ENCODE measurements at regions not wholly inside any gene's neighbourhood (a gene's known extent, or its start where the extent isn't known, plus 50 kb on each side); places are given as distances from the start of the nearest gene placed in this dataset.

DNA sequence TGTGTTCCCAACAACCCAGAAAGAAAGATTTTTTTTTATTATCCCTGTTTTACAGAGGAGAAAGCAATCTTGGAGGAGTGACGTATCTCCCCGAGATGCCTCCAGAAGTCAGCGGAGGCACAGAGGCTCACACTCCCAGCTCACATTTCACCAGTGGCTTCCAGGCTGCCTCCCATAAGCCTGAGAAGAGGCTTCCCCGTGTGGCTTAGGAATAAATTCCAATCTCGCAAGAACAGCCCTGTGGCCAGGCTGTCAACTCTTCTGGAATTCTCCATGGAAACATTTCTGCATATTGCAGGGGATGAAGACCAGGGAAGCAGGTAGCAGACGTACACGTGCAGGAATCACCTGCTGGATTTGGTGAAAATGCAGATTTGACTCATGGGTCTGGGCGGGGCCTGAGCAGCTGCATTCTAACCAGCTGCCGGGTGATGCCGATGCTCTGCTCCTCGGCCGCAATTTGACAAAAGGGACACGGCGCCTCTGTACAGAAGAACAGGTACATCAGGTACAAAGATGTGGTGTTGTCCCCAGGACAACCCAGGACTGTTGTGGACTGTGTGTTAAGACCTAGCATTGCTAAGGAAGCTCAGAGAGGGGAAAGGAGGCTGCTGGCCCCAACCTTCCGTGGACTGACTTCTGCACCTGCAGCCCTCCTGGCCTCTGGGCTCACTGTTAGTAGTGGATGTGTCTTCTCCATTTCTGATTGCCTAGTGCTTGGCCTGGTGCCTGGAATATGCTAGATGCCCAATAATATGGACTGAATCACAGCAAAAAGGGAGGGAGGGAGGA, 114.2 kb upstream of the ID2 start:
- no peak for TF ChIP-seq POLR2A (IDR thresholded peaks at IDR 0.05)
- TF ChIP-seq, protein P1, sequence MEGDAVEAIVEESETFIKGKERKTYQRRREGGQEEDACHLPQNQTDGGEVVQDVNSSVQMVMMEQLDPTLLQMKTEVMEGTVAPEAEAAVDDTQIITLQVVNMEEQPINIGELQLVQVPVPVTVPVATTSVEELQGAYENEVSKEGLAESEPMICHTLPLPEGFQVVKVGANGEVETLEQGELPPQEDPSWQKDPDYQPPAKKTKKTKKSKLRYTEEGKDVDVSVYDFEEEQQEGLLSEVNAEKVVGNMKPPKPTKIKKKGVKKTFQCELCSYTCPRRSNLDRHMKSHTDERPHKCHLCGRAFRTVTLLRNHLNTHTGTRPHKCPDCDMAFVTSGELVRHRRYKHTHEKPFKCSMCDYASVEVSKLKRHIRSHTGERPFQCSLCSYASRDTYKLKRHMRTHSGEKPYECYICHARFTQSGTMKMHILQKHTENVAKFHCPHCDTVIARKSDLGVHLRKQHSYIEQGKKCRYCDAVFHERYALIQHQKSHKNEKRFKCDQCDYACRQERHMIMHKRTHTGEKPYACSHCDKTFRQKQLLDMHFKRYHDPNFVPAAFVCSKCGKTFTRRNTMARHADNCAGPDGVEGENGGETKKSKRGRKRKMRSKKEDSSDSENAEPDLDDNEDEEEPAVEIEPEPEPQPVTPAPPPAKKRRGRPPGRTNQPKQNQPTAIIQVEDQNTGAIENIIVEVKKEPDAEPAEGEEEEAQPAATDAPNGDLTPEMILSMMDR (IDR thresholded peaks at IDR 0.05 in 4 of 5, conservative IDR thresholded peaks at IDR 0.05 in 1 of 5): no peak
